ENCODE measurements at regions not wholly inside any gene's neighbourhood (a gene's known extent, or its start where the extent isn't known, plus 50 kb on each side); places are given as distances from the start of the nearest gene placed in this dataset.

DNA sequence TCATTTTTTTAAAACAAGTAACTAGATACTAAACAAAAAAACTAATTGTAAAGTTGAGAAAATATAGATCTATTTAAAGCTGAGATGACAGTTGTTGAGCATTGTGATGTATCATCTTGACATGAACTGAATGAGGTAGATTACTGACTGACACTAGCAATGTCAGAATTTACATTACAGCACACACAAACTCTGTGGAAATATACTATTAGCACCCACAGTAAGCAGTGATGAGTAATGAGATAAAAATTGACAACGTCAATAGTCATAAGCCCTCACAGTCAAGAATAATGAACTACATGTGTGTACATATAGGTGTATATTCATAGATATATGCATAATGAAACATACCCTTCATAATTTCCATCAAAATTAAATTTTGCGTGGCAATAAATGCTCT, 368.4 kb downstream of the TFEC start:
- no peaks in the 10 kb centered on the region for H3K9me3 Mint-ChIP-seq (ENCODE audit: low read depth)
- no peaks in the 10 kb centered on the region for H3K36me3 Mint-ChIP-seq
- H3K4me1 Mint-ChIP-seq (ENCODE audit: low read depth) = no peaks in the 10 kb centered on the region
- no peak overlapping the region for H3K27ac Mint-ChIP-seq
- H3K4me3 Mint-ChIP-seq = no peak overlapping the region
- H3K27me3 Mint-ChIP-seq = no peaks in the 10 kb centered on the region

DNA sequence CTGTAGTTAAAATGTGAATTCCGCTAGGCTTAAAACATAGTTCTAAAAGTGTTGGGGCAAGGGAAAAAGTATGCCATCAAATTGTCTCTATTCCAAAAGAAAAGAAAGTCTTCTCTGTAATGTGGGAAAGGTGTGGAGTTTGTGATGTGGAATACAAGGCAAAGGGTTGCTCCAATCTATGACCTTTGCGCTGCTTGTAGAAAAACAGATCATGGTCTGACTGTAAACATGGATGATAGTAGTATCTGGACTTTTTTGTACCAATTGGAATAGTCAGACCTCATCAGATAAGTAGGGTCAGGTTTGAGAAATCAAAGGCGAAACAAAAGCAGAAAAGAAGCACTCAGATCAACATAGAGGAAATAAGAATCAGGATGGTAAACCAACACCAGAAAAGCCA, 372.3 kb downstream of the TFEC start:
- H3K4me3 Mint-ChIP-seq = no peak overlapping the region
- H3K9me3 Mint-ChIP-seq (ENCODE audit: low read depth) = no peaks in the 10 kb centered on the region
- H3K27me3 Mint-ChIP-seq = no peaks in the 10 kb centered on the region
- H3K27ac Mint-ChIP-seq = no peak overlapping the region
- no peaks in the 10 kb centered on the region for H3K4me1 Mint-ChIP-seq (ENCODE audit: low read depth)
- H3K36me3 Mint-ChIP-seq = no peaks in the 10 kb centered on the region

DNA sequence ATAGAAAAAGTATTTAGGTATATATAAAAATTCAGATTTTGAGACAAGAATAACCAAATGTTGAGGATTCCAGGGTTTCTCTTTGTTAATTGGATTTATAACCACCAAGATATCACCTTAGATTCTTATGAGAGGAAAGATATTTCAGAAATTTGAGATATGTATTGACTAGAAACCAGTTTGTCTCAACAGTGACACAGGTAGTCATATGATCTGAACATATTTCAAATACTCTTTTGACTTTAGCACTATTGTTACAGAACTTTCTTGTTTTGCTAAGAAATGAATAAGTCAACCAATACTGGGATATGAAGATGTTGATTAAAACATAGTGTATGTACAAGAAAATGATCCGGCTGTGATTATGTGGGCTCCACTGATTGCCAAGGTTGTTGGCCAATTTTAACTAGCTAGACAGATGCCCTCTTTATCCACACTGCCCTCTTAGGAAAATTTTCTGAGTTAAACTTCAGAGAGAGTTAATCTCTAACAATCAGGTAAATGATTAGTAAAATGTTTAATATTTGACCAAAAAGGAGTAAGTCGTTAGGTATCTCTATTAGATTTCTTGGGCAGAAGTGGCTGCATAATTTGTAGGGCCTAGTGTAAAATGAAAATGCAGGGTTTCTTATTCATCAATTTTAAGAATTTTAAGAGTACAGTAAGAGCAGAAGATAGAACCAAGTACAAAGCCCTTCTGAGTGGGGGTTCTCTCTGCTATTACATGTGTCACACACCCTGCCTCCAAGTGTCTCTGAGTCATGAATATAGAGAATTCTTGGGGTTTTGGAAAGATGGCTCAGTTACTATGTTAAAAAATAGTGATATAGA, 376.0 kb downstream of the TFEC start:
- no peaks in the 10 kb centered on the region for H3K36me3 Mint-ChIP-seq
- H3K27me3 Mint-ChIP-seq = no peaks in the 10 kb centered on the region
- no peaks in the 10 kb centered on the region for H3K4me1 Mint-ChIP-seq (ENCODE audit: low read depth)
- H3K9me3 Mint-ChIP-seq (ENCODE audit: low read depth) = no peaks in the 10 kb centered on the region
- no peak overlapping the region for H3K4me3 Mint-ChIP-seq
- H3K27ac Mint-ChIP-seq = no peak overlapping the region

DNA sequence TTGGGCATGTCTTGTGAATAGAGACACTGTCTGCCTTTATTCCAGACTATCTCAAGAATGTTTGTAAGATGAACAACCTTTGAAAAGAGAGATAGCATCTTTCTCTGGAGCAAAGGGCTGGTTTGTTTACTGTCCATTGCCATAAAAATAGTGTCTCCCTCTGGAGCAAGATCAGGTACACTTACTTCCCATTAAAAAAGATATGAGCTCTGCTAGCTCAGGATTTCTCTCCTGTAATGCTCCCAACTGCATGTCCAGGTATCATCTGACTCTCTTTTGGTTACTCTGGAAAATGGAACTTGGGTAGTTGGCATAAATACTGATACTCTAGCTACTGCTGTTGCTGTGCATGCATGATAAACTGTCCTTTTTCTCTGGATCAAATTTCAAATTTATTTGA, 381.1 kb downstream of the TFEC start:
- Mint-ChIP-seq H3K4me1 (ENCODE audit: low read depth) (no peaks in the 10 kb centered on the region), H3K27ac (no peak overlapping the region), H3K27me3 (no peaks in the 10 kb centered on the region), H3K36me3 (no peaks in the 10 kb centered on the region), H3K4me3 (no peak overlapping the region), H3K9me3 (ENCODE audit: low read depth) (peaks cover 4% of the 10 kb centered on the region)

DNA sequence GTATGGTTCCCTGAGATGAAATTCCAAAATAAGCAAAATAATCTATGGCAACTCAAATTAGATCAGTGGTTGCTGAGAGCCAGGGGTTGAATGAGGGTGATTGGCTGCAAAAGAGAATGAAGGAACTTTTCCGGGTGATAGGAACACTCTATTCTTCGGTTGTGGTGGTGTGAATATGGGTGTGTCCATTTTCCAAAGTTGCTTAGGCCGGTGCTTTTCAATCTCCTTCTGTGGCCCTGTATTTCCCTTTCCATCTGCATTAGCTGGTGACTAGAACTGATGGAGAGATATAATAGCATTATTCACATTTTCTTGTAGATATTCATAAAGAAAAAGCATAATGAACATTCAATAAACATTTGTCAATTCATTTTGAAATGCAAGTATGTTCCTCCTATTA, 382.9 kb downstream of the TFEC start:
- H3K4me3 Mint-ChIP-seq = no peak overlapping the region
- no peaks in the 10 kb centered on the region for H3K27me3 Mint-ChIP-seq
- no peaks in the 10 kb centered on the region for H3K36me3 Mint-ChIP-seq
- no peaks in the 10 kb centered on the region for H3K4me1 Mint-ChIP-seq (ENCODE audit: low read depth)
- H3K9me3 Mint-ChIP-seq (ENCODE audit: low read depth) = peaks cover 4% of the 10 kb centered on the region
- H3K27ac Mint-ChIP-seq = no peak overlapping the region

DNA sequence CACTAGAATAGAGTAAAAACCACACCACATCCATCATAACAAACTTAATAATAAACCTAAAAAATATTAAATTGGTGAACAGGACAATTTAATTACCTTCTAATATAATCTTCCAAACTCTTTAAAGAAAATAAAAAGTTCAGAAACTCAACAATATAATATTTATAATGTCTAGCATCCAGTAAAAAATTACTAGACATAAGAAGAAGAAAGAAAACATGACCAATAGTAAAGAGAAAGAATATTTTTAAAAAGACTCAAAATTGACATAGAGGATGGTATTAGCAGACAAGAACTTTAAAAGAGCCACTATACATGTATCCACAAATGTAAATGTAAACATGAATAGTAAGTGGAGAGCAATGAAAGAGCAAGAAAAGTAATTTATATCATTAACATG, 388.4 kb downstream of the TFEC start:
- no peaks in the 10 kb centered on the region for H3K4me1 Mint-ChIP-seq (ENCODE audit: low read depth)
- H3K36me3 Mint-ChIP-seq = no peaks in the 10 kb centered on the region
- H3K4me3 Mint-ChIP-seq = no peak overlapping the region
- no peak overlapping the region for H3K27ac Mint-ChIP-seq
- H3K27me3 Mint-ChIP-seq = no peaks in the 10 kb centered on the region
- H3K9me3 Mint-ChIP-seq (ENCODE audit: low read depth) = peaks cover 14% of the 10 kb centered on the region

DNA sequence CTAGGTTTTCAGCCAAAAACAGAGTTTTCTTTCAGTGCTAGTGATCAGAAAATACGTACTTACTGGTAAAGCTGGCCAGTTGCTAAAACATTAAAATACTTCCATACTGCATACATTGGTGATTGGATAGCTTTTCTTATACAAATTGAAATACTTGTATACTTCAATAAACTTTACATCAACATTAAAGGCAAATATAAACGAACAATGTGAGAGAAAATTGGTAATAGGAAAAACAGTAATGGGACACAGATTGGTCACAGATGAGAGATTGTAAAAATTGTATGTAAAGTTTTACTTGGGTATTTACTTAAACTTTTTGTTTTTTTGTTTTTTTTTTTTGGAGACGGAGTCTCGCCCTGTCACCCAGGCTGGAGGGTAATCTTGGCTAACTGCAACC, 391.7 kb downstream of the TFEC start:
- Mint-ChIP-seq H3K9me3 (ENCODE audit: low read depth) (peaks cover 16% of the 10 kb centered on the region), H3K27me3 (no peaks in the 10 kb centered on the region), H3K4me1 (ENCODE audit: low read depth) (no peaks in the 10 kb centered on the region), H3K36me3 (no peaks in the 10 kb centered on the region), H3K27ac (no peak overlapping the region), H3K4me3 (no peak overlapping the region)

DNA sequence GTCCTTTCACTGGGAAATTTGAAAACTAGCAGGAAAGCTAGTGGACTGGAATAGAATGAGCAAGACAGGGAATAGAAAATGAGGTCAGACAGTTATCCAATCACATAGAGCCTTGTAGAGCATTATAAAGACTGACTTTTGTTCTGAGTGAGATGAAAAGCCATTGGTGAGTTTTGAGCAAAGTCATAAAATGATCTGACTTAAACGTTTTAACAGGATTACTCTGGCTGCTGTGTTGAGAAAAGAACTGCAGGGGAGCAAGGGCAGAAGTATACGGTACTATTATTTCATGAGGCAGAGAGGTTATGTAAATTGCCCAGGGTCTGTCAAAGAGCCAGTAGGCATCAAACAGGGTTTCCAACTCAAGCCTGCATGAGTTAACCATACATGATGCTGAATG, 393.4 kb downstream of the TFEC start:
- peaks cover 16% of the 10 kb centered on the region for H3K9me3 Mint-ChIP-seq (ENCODE audit: low read depth)
- no peak overlapping the region for H3K27ac Mint-ChIP-seq
- H3K36me3 Mint-ChIP-seq = no peaks in the 10 kb centered on the region
- H3K4me3 Mint-ChIP-seq = no peak overlapping the region
- H3K27me3 Mint-ChIP-seq = no peaks in the 10 kb centered on the region
- H3K4me1 Mint-ChIP-seq (ENCODE audit: low read depth) = no peaks in the 10 kb centered on the region

DNA sequence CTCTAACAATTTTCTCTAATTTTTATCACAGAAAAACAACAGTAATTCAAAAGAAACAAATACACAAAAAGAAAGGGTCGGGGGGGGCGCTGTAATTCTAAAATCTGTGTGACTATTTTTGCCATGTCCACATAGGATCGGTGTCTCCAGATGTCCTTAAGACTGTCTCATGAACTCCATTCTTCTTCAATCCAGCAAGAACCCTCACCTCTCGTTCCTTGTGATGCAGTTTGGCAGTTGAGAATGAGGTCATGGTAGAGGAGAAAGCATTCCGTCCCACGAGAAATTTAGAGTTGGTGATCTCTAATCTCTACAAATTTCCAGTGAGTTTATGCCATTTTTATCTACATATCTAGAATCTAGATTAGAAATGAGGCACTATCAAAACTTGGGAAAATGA, 394.7 kb downstream of the TFEC start:
- no peak overlapping the region for H3K4me3 Mint-ChIP-seq
- H3K27ac Mint-ChIP-seq = no peak overlapping the region
- no peaks in the 10 kb centered on the region for H3K36me3 Mint-ChIP-seq

DNA sequence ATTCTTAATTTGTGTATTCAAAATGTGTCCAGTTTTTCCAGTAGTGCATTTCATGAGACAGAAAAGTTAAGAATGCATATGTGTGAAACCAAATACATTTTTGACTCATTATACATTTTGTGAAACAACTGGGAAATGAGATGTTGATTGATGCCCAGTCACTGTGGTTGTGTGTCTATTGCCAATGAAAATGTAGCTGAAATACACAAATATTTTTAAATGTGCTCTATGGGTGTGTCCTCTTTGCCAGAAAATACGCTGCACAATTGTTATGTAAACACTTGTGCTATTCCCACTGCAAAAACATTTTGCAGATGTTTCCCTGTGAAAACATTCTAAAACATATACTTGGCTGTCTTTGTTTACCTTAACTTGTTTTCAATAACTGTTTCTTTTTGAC, 395.2 kb downstream of the TFEC start:
- H3K27ac Mint-ChIP-seq = no peak overlapping the region
- H3K4me1 Mint-ChIP-seq (ENCODE audit: low read depth) = no peaks in the 10 kb centered on the region
- no peaks in the 10 kb centered on the region for H3K36me3 Mint-ChIP-seq
- H3K27me3 Mint-ChIP-seq = no peaks in the 10 kb centered on the region
- no peak overlapping the region for H3K4me3 Mint-ChIP-seq
- H3K9me3 Mint-ChIP-seq (ENCODE audit: low read depth) = peaks cover 10% of the 10 kb centered on the region

More for the DNA sequence above, 394.7 kb downstream of the TFEC start:
- H3K27me3 Mint-ChIP-seq = no peaks in the 10 kb centered on the region
- H3K9me3 Mint-ChIP-seq (ENCODE audit: low read depth) = peaks cover 10% of the 10 kb centered on the region
- no peaks in the 10 kb centered on the region for H3K4me1 Mint-ChIP-seq (ENCODE audit: low read depth)

DNA sequence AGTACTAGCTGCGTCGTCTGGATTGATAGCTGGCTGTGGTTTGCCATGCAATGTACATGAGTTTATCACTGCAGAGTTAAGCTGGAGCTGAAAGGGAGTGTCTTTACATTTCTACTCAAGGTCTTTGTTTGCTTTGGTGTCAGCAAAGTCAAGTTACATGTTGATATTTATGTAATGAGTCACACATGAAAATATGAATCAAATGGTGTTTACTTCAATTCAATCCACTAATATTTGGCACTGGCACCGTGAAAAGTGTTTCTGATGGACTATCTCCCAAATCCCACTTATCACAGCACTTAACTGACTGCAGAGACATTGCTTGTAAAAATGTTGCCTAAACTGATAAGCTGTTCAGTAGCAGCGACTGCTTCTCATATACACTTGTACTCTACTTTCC, 395.9 kb downstream of the TFEC start:
- Mint-ChIP-seq H3K9me3 (ENCODE audit: low read depth) (peaks cover 8% of the 10 kb centered on the region), H3K27me3 (no peaks in the 10 kb centered on the region), H3K36me3 (no peaks in the 10 kb centered on the region), H3K27ac (no peak overlapping the region), H3K4me1 (ENCODE audit: low read depth) (no peaks in the 10 kb centered on the region), H3K4me3 (no peak overlapping the region)

DNA sequence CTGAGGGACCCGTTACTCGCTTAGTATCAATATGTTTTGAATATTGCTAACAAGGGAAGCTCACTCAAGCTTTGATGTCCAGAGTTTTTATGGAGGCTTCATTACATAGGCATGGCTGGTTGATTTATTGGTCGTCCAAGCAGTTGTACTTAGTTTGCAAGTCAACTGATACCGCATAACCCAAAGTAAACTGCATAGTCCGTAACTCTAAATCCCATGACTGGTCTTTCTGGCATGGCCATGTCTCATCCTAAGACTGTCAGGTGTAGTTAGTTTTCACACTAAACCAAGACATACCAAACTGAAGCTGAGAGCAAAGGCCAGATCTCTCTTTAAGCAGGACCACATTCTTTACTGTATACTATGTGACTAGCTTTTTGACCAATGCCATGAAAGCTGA, 397.9 kb downstream of the TFEC start:
- Mint-ChIP-seq H3K27ac (no peak overlapping the region), H3K4me1 (ENCODE audit: low read depth) (no peaks in the 10 kb centered on the region), H3K4me3 (no peak overlapping the region), H3K36me3 (no peaks in the 10 kb centered on the region), H3K9me3 (ENCODE audit: low read depth) (peaks cover 3% of the 10 kb centered on the region), H3K27me3 (no peaks in the 10 kb centered on the region)

DNA sequence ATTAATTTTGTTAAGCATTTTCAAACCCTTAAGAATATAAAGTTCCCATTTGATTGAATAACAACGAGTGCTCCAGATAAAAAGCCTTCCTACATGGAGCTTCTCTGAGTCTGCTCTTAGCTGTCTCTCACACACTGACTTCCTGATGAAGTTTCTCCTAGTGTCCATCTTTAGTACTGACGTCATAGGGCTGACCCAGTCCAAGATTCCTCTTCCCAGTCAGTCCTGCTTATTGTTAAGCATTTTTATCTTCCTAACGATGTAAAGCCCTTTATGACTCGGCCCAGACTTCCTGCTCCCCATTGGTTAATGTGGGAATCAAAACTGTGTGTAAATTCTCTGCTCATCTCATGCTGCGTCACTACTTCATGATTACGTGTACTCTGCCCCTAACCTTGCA, 398.8 kb downstream of the TFEC start:
- Mint-ChIP-seq H3K27me3 (no peaks in the 10 kb centered on the region), H3K4me3 (no peak overlapping the region), H3K27ac (no peak overlapping the region), H3K36me3 (no peaks in the 10 kb centered on the region), H3K4me1 (ENCODE audit: low read depth) (no peaks in the 10 kb centered on the region), H3K9me3 (ENCODE audit: low read depth) (no peaks in the 10 kb centered on the region)

DNA sequence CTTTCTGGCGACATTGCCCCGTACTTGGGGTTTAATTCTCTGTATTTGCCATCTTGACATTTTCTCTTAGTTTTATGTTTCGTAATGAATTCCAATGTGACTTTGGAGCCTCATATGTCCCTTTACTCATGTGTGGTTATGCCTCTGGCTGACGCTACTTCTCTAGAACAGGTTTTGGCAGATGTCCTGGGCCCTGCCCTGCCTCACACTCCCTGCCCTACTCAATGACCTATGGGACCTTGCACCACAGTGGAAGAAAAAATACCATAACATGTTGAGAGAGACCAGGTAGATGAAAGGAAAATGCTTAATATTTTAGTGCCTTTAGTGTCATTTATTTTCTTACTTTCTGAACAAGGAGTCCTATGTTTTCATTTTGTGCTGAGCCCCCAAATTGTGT, 400.5 kb downstream of the TFEC start:
- H3K4me1 Mint-ChIP-seq (ENCODE audit: low read depth) = no peaks in the 10 kb centered on the region
- no peak overlapping the region for H3K27ac Mint-ChIP-seq
- no peak overlapping the region for H3K4me3 Mint-ChIP-seq
- no peaks in the 10 kb centered on the region for H3K36me3 Mint-ChIP-seq
- no peaks in the 10 kb centered on the region for H3K9me3 Mint-ChIP-seq (ENCODE audit: low read depth)
- H3K27me3 Mint-ChIP-seq = no peaks in the 10 kb centered on the region

DNA sequence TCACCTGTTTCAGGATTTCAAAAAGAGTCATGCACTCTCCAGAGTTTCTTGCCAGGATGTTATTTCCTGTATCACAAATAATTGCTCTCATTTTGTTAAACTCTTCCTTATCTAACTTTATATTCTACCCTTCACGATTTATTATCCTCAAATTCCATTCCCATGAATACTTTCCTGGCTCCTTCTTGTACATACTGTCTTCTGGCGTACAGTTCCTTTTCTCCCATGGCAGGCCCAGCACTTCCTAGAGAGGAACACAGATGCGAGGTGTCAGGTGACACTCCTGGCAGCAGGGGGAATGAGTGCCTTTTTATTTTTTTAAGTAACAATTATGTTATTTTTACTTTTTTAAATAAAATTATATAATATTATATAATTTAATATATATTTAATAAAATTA, 411.9 kb downstream of the TFEC start:
- H3K27ac Mint-ChIP-seq = no peak overlapping the region
- H3K4me3 Mint-ChIP-seq = no peak overlapping the region
- no peaks in the 10 kb centered on the region for H3K9me3 Mint-ChIP-seq (ENCODE audit: low read depth)
- H3K36me3 Mint-ChIP-seq = no peaks in the 10 kb centered on the region
- no peaks in the 10 kb centered on the region for H3K27me3 Mint-ChIP-seq
- no peaks in the 10 kb centered on the region for H3K4me1 Mint-ChIP-seq (ENCODE audit: low read depth)

DNA sequence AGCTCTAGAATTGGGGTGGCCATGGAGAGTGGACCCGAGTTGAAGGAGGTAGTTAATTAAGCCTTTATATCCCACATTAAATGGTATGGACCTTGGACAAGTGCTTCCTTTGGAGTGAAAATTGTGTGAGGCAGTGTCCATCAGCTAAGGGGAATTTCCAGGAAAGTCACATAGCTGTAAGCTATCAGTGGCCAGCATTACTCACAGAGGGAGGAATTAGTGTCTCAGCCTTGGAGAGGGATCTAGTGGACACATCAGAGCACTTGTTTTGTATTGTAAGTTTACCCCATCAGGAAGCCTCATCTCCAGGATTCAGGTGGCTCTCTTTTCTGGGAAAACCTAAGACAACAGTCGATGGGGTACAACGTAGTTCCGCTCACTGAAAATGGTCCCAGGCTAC, 416.7 kb downstream of the TFEC start:
- no peaks in the 10 kb centered on the region for H3K9me3 Mint-ChIP-seq (ENCODE audit: low read depth)
- no peaks in the 10 kb centered on the region for H3K4me1 Mint-ChIP-seq (ENCODE audit: low read depth)
- H3K4me3 Mint-ChIP-seq = no peak overlapping the region
- no peaks in the 10 kb centered on the region for H3K27me3 Mint-ChIP-seq
- H3K27ac Mint-ChIP-seq = no peak overlapping the region
- H3K36me3 Mint-ChIP-seq = no peaks in the 10 kb centered on the region

Measured in activated naive CD8-positive, alpha-beta T cell (primary cell).